Fibroblast of mammary gland (primary cell): ENCODE measurements at regions not wholly inside any gene's neighbourhood (a gene's known extent, or its start where the extent isn't known, plus 50 kb on each side); places are given as distances from the start of the nearest gene placed in this dataset.

Experiments used
- DNase-seq: peaks from one replicate; pipeline ENCODE4 v3.0.0-alpha.2; 2010; ENCODE audit warnings: low read depth
- H3K4me3 ChIP-seq: 2 replicates; pipeline ENCODE4 v1.5.1; 2011; ENCODE audit warnings: low read depth, mild to moderate bottlenecking, low read length, moderate library complexity; ENCODE audit not compliant: control insufficient read depth
- TF ChIP-seq, protein P1 (sequence below): conservative IDR thresholded peaks from 2 replicates; pipeline ENCODE4 v1.5.1; 2011; ENCODE audit warnings: low read depth, low read length, inconsistent platforms; ENCODE audit not compliant: control insufficient read depth, insufficient read depth

DNA sequence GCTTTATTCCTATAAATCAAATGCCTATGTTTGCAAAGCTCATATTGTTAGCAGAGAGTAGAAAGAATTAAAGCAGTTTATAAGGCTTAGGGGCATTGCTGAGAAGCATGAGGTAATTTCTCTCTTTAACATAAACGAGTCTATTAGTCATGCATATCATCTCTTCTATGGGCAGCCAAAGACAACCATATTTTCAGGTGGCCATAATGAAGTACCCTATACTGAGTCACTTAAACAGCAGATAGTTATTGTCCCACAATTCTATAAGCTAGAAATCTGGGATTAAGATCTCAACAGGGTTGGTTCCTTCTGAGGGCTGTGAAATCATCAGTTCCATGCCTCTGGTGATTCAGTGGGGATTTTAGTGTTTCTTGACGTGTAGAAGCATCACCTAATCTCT is 277.5 kb downstream of the NR4A2 start:
- H3K4me3 ChIP-seq, result no peak overlapping the region
- DNase-seq, result no peak
- TF ChIP-seq, protein P1, sequence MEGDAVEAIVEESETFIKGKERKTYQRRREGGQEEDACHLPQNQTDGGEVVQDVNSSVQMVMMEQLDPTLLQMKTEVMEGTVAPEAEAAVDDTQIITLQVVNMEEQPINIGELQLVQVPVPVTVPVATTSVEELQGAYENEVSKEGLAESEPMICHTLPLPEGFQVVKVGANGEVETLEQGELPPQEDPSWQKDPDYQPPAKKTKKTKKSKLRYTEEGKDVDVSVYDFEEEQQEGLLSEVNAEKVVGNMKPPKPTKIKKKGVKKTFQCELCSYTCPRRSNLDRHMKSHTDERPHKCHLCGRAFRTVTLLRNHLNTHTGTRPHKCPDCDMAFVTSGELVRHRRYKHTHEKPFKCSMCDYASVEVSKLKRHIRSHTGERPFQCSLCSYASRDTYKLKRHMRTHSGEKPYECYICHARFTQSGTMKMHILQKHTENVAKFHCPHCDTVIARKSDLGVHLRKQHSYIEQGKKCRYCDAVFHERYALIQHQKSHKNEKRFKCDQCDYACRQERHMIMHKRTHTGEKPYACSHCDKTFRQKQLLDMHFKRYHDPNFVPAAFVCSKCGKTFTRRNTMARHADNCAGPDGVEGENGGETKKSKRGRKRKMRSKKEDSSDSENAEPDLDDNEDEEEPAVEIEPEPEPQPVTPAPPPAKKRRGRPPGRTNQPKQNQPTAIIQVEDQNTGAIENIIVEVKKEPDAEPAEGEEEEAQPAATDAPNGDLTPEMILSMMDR, result no peak

DNA sequence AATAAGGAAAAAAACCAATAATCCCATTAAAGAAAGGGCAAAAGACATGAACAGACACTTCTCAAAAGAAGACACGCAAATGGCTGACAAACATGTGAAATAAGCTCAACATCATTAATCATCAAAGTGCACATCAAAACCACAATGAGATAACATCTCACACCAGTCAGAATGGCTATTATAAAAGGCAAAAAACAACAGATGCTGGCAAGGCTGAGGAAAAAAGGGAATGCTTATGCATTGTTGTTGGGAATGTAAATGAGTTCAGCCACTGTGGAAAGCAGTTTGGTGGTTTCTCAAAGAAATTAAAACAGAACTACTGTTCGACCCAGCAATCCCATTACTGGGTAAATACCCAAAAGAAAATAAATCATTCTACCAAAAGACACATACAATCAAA is 285.6 kb downstream of the NR4A2 start:
- no peak for DNase-seq
- H3K4me3 ChIP-seq, result no peak overlapping the region
- TF ChIP-seq, protein P1, result no peak

GRCh38 chr2:156042895-156043294 is 289.6 kb downstream of the NR4A2 start:
- no peak overlapping the region for H3K4me3 ChIP-seq
- no peak for DNase-seq
- TF ChIP-seq, protein P1, result no peak

DNA sequence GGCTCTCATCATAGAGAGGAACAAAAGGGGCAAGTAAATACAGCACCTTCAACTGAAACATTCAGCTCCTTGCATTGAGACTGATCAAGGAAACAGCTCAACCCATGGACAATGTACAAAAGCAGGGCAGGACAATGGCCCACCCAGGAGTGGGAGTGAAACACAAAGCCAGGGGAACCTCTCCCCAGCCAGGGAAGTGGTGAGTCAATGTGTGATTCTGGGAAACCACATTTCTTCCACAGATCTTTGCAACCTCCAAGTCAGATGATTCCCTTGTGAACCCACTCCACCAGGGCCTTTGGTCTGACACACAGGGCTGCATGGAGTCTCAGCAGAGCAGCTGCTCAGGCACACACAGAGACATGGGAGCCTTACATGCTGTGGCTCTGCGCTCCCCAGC is 294.5 kb downstream of the NR4A2 start:
- H3K4me3 ChIP-seq, result no peak overlapping the region
- TF ChIP-seq, protein P1, result no peak
- no peak for DNase-seq

GRCh38 chr2:156037482-156037881 is 295.0 kb downstream of the NR4A2 start:
- DNase-seq, result no peak
- TF ChIP-seq, protein P1, result no peak
- H3K4me3 ChIP-seq, result no peak overlapping the region

GRCh38 chr2:156031121-156031520 is 301.4 kb downstream of the NR4A2 start:
- DNase-seq, result no peak
- H3K4me3 ChIP-seq, result no peak overlapping the region
- TF ChIP-seq, protein P1, result no peak

DNA sequence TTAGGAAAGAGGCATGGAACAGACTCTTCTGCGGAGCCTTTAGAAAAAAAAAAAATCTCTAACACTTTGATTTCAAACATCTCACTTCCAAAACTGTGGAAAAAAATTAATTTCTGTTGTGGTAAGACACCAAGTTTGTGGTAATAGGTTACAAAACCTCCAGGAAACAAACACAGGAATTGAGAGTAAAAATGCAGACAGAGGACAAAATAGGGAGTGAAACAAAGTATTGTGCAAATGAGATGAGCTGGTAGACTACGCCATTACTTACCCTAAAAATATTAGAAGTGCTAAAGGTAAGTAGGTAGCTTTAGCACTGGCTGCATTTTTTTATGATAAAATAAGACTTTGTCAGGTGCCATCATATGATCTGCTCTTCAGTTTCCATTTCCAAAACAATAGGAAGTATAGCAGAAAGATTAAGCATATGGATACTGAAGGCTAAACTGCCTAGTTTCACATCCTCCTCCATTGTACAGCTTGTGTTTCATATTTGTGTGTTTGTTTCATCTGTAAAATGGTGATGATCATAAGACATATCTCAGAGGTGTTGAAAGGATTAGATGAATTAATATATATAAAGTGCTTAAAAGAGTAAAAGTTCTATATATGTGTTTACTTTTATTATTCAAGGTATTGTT is 309.2 kb downstream of the NR4A2 start:
- DNase-seq, result no peak
- H3K4me3 ChIP-seq, result no peak overlapping the region

More for the DNA sequence above, 309.2 kb downstream of the NR4A2 start:
- TF ChIP-seq, protein P1, result no peak
